ENCODE measurements at regions not wholly inside any gene's neighbourhood (a gene's known extent, or its start where the extent isn't known, plus 50 kb on each side); places are given as distances from the start of the nearest gene placed in this dataset.
"Not testable (repeated sequence)": the region's sequence is repeated elsewhere in the genome, so short reads cannot be mapped to it uniquely, and the experiment has no call there.

DNA sequence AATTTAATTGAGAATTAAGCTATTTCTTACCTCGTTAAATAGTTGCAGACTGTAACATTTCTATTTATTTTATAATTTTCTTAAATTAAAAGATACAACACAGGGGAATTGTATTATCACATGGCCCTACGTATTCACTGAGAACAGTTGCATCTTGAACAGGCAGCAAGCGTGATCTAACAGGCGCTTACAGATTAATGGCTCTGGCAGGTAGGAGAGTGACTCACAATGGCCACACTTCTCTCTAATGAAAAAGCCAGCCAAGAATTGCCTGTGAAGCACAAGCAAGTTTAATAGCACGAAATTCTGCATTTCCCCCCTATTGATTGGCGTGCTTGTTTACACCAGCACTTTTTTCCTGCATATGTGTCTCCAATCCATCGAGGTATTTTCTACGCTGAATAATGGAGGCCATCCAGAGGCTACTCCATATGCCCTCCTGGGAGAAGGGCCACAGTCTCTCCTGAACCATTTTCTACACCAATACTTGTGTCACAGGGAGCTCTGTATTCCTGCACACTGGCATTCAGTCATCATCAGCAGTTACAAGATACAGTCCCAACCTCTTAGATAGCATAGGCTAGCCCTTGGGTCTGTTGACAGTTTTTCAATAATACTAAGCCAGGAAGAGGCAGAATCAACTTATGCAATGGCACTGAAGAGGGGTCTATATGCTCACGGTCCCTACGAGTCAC, 150.6 kb upstream of the PLD5 start:
- H3K27ac ChIP-seq: no peak overlapping the region
- TF ChIP-seq, protein P1, sequence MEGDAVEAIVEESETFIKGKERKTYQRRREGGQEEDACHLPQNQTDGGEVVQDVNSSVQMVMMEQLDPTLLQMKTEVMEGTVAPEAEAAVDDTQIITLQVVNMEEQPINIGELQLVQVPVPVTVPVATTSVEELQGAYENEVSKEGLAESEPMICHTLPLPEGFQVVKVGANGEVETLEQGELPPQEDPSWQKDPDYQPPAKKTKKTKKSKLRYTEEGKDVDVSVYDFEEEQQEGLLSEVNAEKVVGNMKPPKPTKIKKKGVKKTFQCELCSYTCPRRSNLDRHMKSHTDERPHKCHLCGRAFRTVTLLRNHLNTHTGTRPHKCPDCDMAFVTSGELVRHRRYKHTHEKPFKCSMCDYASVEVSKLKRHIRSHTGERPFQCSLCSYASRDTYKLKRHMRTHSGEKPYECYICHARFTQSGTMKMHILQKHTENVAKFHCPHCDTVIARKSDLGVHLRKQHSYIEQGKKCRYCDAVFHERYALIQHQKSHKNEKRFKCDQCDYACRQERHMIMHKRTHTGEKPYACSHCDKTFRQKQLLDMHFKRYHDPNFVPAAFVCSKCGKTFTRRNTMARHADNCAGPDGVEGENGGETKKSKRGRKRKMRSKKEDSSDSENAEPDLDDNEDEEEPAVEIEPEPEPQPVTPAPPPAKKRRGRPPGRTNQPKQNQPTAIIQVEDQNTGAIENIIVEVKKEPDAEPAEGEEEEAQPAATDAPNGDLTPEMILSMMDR (IDR thresholded peaks at IDR 0.05): no peak
- TF ChIP-seq POLR2A (IDR thresholded peaks at IDR 0.05): no peak
- H3K4me1 ChIP-seq: no peaks in the 10 kb centered on the region
- H3K27me3 ChIP-seq: no peaks in the 10 kb centered on the region
- no peaks in the 10 kb centered on the region for H3K9me3 ChIP-seq
- no peaks in the 10 kb centered on the region for H3K36me3 ChIP-seq
- no peak for DNase-seq
- no peak overlapping the region for H3K4me3 ChIP-seq

DNA sequence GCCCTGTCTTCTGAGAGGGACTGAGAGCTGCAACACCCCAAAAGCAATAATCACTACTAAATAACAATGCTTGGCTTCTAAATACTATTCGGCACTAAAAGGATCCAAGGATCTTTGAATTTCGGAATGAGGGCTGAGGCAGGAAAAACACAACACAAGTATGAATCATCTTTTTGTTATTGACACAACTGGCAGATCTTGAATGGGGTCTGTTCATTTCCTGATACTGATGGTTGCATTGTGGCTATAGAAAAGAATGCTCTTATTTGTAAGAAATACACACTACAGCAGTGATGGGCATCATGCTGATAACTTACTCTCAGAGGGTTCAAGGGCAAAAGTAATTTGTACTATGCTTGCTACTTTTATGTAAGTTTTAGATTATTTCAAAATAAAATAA, 149.2 kb upstream of the PLD5 start:
- no peak for TF ChIP-seq POLR2A (IDR thresholded peaks at IDR 0.05)
- TF ChIP-seq, protein P1 (IDR thresholded peaks at IDR 0.05): no peak
- Histone ChIP-seq H3K4me3 (no peak overlapping the region), H3K36me3 (no peaks in the 10 kb centered on the region), H3K4me1 (no peaks in the 10 kb centered on the region), H3K9me3 (no peaks in the 10 kb centered on the region), H3K27me3 (no peaks in the 10 kb centered on the region), H3K27ac (no peak overlapping the region)
- DNase-seq: no peak

DNA sequence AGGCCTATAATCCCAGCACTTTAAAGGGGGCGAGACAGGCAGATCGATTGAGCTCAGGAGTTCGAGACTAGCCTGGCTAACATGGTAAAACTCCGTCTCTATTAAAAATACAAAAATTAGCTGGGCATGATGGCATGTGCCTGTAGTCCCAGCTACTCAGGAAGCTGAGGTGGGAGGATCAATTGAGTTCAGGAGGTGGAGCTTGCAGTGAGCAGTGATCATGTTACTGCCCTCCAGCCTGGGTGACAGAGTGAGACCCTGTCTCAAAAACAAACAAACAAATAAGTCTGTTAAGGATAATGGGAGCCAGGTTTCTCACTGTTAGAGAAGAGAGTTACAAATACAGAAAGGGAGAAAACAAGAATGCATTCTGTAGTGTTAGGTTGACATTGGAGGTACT, 148.7 kb upstream of the PLD5 start:
- not testable (repeated sequence) for H3K4me1 ChIP-seq, H3K27me3 ChIP-seq, H3K9me3 ChIP-seq, H3K4me3 ChIP-seq, DNase-seq, H3K36me3 ChIP-seq, H3K27ac ChIP-seq

DNA sequence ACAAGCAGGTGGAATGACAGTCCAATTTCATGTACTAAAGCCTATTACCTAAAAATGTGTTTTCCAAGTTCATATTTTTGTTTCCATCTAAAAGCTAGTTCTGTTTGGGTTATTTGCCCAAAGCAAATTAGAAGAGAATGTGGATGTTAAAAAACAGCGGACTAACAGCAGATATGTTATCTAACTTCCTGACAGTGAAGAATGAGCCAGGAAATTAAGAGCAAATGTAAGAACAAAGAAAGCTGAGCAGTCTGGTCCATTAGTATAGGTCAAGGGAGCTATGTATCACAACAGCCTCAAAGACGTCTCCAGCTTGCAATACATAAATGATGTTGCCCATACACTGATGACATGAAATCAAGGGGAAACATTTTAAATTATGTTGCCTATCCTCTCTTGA, 145.5 kb upstream of the PLD5 start:
- Histone ChIP-seq H3K36me3 (no peaks in the 10 kb centered on the region), H3K27ac (no peak overlapping the region), H3K4me1 (no peaks in the 10 kb centered on the region), H3K9me3 (peaks cover 0 to 5% (median 0%) of the 10 kb centered on the region in 4 donors), H3K4me3 (no peak overlapping the region), H3K27me3 (no peaks in the 10 kb centered on the region)
- TF ChIP-seq, protein P1 (IDR thresholded peaks at IDR 0.05): no peak
- no peak for TF ChIP-seq POLR2A (IDR thresholded peaks at IDR 0.05)
- DNase-seq: no peak

DNA sequence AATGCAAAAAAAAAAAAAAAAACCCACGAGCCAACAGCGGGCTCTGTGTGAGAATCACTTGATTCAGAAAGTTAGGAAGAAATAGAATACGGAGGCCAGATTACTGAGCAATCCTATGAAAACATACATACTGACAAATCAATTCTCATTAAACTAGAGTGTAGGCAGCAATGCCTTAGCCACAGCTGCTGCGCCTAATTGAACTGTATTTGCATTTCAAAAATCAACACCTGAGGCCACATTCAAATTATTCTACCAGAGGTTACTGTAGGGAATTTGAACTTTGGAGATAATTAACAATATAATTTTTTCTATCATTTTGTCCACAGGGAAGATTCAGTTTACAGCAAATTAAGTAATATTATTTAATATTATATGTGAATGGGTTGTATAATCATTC, 138.4 kb upstream of the PLD5 start:
- Histone ChIP-seq H3K36me3 (no peaks in the 10 kb centered on the region), H3K27me3 (no peaks in the 10 kb centered on the region), H3K4me3 (no peak overlapping the region), H3K9me3 (peaks cover 0 to 5% (median 0%) of the 10 kb centered on the region in 4 donors), H3K4me1 (no peaks in the 10 kb centered on the region), H3K27ac (no peak overlapping the region)
- no peak for DNase-seq
- no peak for TF ChIP-seq POLR2A (IDR thresholded peaks at IDR 0.05)
- TF ChIP-seq, protein P1 (IDR thresholded peaks at IDR 0.05): no peak

DNA sequence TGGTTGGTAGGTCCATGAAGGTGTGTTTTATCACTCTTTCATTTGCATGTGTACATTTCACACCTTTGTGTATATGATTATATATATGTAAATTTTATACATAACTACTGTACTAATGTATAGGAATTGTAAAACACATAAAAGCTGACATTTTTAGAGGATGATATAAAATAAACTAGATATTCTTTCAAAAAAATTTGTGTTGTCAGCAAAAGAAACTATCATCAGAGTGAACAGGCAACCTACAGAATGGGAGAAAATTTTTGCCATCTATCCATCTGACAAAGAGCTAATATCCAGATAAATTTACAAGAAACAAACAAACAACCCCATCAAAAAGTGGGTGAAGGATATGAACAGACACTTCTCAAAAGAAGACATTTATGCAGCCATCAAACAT, 129.3 kb upstream of the PLD5 start:
- not testable (repeated sequence) for H3K4me3 ChIP-seq, H3K9me3 ChIP-seq, H3K36me3 ChIP-seq, H3K27ac ChIP-seq, H3K4me1 ChIP-seq, H3K27me3 ChIP-seq, DNase-seq

DNA sequence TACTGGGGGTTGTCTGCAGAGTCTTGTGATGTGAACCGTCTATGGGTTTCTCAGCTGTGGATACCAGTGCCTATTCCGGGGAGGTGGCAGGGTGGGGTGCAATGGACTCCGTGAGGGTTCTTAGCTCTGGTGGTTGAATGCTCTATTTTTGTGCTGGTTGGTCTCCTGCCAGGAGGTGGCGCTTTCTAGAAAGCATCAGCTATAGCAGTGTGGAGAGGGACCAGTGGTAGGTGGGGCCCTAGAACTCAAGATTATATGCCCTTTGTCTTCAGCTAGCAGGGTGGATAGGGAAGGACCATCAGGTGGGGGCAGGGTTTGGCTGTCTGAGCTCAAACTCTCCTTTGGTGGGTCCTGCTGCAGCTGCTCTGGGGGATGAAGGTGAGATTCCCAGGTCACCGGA, 127.3 kb upstream of the PLD5 start:
- no peaks in the 10 kb centered on the region for H3K4me1 ChIP-seq
- DNase-seq: no peak
- H3K27me3 ChIP-seq: no peaks in the 10 kb centered on the region
- no peak overlapping the region for H3K27ac ChIP-seq
- H3K4me3 ChIP-seq: no peak overlapping the region
- no peaks in the 10 kb centered on the region for H3K9me3 ChIP-seq
- no peak for TF ChIP-seq POLR2A (IDR thresholded peaks at IDR 0.05)
- TF ChIP-seq, protein P1 (IDR thresholded peaks at IDR 0.05): no peak
- H3K36me3 ChIP-seq: no peaks in the 10 kb centered on the region

Measured in Peyer's patch (tissue), 4 donors.